Uterus (tissue), 2 donors: ENCODE measurements at regions not wholly inside any gene's neighbourhood (a gene's known extent, or its start where the extent isn't known, plus 50 kb on each side); places are given as distances from the start of the nearest gene placed in this dataset.

Experiments
- POLR2A ChIP-seq, 2 donors: fragments of 450-650 bp; IDR thresholded peaks; one replicate each; pipeline ENCODE4 v1.6.1; 2016; ENCODE audit warnings: antibody characterized with exemption in 2 of 2, mild to moderate bottlenecking in 1 of 2, moderate library complexity in 1 of 2
- TF ChIP-seq, protein P1 (sequence below), 4 experiments: fragments of 200-600 bp in 2 of 4; fragments of 450-650 bp in 2 of 4; sonication (generic) in 2 of 4; IDR thresholded peaks; one replicate each; pipeline ENCODE4 v1.5.1; 2016 to 2019; ENCODE audit warnings: antibody characterized with exemption in 4 of 4, mild to moderate bottlenecking in 2 of 4, moderate library complexity in 1 of 4

DNA sequence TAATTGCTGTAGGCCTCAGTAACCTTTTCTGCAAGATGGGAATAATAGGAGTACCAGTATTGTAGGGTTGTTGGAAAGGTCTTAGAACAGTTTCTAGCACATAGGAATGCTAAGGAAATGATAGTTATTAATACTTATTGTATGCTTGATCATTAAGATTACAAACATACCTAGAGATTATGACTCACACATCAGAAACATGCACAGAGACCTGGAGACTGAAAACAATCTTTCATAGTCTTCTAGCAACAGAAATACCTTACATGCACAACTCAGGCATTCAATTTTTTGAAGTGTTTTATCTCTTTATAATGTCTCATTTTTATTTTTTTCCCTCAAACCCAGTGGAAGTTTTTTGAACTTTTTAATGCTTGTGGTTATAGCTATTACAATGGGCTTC is 104.4 kb upstream of the ZBTB20 start:
- TF ChIP-seq, protein P1, sequence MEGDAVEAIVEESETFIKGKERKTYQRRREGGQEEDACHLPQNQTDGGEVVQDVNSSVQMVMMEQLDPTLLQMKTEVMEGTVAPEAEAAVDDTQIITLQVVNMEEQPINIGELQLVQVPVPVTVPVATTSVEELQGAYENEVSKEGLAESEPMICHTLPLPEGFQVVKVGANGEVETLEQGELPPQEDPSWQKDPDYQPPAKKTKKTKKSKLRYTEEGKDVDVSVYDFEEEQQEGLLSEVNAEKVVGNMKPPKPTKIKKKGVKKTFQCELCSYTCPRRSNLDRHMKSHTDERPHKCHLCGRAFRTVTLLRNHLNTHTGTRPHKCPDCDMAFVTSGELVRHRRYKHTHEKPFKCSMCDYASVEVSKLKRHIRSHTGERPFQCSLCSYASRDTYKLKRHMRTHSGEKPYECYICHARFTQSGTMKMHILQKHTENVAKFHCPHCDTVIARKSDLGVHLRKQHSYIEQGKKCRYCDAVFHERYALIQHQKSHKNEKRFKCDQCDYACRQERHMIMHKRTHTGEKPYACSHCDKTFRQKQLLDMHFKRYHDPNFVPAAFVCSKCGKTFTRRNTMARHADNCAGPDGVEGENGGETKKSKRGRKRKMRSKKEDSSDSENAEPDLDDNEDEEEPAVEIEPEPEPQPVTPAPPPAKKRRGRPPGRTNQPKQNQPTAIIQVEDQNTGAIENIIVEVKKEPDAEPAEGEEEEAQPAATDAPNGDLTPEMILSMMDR (IDR thresholded peaks at IDR 0.05): no peak
- no peak for TF ChIP-seq POLR2A (IDR thresholded peaks at IDR 0.05)
